GM12878 (cell line): ENCODE measurements at regions not wholly inside any gene's neighbourhood (a gene's known extent, or its start where the extent isn't known, plus 50 kb on each side); places are given as distances from the start of the nearest gene placed in this dataset.

Experiments
- CEBPB ChIP-seq, 2 experiments: fragments of 150-350 bp in 1 of 2; IDR thresholded peaks; 2 replicates each; pipeline ENCODE4 v1.6.1; 2012 to 2014; ENCODE audit warnings: low read depth in 2 of 2, low read length in 2 of 2, borderline replicate concordance in 1 of 2, inconsistent platforms in 1 of 2
- RAD21 ChIP-seq: IDR thresholded peaks from 2 replicates; pipeline ENCODE4 v1.6.1; 2011; ENCODE audit warnings: mild to moderate bottlenecking, low read depth, low read length, moderate library complexity; ENCODE audit not compliant: insufficient read depth
- TCF12 ChIP-seq: IDR thresholded peaks from 2 replicates; pipeline ENCODE4 v1.6.1; 2011; ENCODE audit warnings: low read depth, mild to moderate bottlenecking, low read length

DNA sequence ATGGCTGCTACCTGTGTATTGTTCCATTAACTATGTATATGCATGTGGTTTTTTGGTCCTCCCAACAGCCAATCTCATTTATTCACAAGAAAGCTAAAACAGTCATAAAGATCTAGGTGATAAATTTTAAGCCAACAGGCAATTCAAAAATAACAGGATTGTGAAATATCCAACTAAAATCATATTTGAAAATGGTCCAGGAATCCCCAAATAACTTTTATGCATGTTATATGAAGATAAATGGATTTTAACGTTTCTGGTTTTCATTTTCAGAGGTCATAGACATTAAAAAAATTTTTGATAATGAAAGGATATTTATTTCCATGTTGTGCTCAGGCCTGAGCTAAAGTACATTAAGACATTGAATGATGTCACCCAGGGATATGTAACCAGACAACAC, 96.8 kb upstream of the JAZF1 start:
- TF ChIP-seq CEBPB (IDR thresholded peaks at IDR 0.05; ENCODE audit: borderline replicate concordance in 1 of 2, low read depth in 2 of 2, low read length in 2 of 2) (no peak), TCF12 (no peak), RAD21 (no peak)
